OCI-LY3 (cell line): ENCODE measurements at regions not wholly inside any gene's neighbourhood (a gene's known extent, or its start where the extent isn't known, plus 50 kb on each side); places are given as distances from the start of the nearest gene placed in this dataset.

Source experiments
- H2AFZ ChIP-seq: fragments of 200-600, 300-600 bp; shearing (Covaris generic); 2 replicates; pipeline ENCODE4 v1.6.0; 2014; ENCODE audit warnings: antibody characterized with exemption, low read depth, low read length
- H3K27ac ChIP-seq: fragments of 200-600, 300-600 bp; sonication (generic); 2 replicates; pipeline ENCODE4 v1.5.1; 2014; ENCODE audit warnings: mild to moderate bottlenecking, low read length, moderate library complexity, mixed read lengths
- H3K27me3 ChIP-seq: fragments of 200-600, 300-600 bp; sonication (generic); 2 replicates; pipeline ENCODE4 v1.6.1; 2014; ENCODE audit warnings: low read depth, low read length, mixed read lengths
- H3K36me3 ChIP-seq: fragments of 200-600, 300-600 bp; sonication (generic); replicated peaks from 2 replicates; pipeline ENCODE3; 2014; ENCODE audit warnings: low read depth, low read length, mixed read lengths
- H3K4me1 ChIP-seq: fragments of 300-600, 200-600 bp; sonication (generic); 2 replicates; pipeline ENCODE4 v1.6.1; 2014; ENCODE audit warnings: low read length, mixed read lengths
- H3K4me2 ChIP-seq: fragments of 200-600, 300-600 bp; sonication (generic); 2 replicates; pipeline ENCODE4 v1.6.1; 2014; ENCODE audit warnings: low read length, mixed read lengths
- H3K4me3 ChIP-seq: fragments of 300-600, 200-600 bp; sonication (generic); 2 replicates; pipeline ENCODE4 v1.5.1; 2014; ENCODE audit warnings: antibody characterized with exemption, mild to moderate bottlenecking, low read length, moderate library complexity
- H3K79me2 ChIP-seq: fragments of 300-600, 200-600 bp; shearing (Covaris generic); 2 replicates; pipeline ENCODE4 v1.6.1; 2014; ENCODE audit warnings: mild to moderate bottlenecking, low read length, mixed read lengths
- H3K9ac ChIP-seq: fragments of 300-600, 200-600 bp; shearing (Covaris generic); 2 replicates; pipeline ENCODE4 v1.6.0; 2014; ENCODE audit warnings: mild to moderate bottlenecking, low read length, moderate library complexity
- H3K9me3 ChIP-seq: fragments of 200-600, 300-600 bp; shearing (Covaris generic); 2 replicates; pipeline ENCODE4 v1.6.1; 2014; ENCODE audit warnings: low read length, mixed read lengths; ENCODE audit not compliant: insufficient read depth
- H4K20me1 ChIP-seq: fragments of 200-600, 300-600 bp; sonication (generic); 2 replicates; pipeline ENCODE4 v1.6.1; 2016; ENCODE audit warnings: low read length, mixed read lengths; ENCODE audit not compliant: insufficient read depth
- EZH2phosphoT487 ChIP-seq: fragments of 200-600 bp; shearing (Covaris generic); IDR thresholded peaks from 2 replicates; pipeline ENCODE4 v1.6.1; 2018; ENCODE audit warnings: antibody characterized with exemption, mixed run types, low read depth
- TF ChIP-seq, protein P1 (sequence below): fragments of 200-600, 300-600 bp; sonication (generic); IDR thresholded peaks from 2 replicates; pipeline ENCODE4 v1.5.1; 2014; ENCODE audit warnings: antibody characterized with exemption, low read length, low read depth

DNA sequence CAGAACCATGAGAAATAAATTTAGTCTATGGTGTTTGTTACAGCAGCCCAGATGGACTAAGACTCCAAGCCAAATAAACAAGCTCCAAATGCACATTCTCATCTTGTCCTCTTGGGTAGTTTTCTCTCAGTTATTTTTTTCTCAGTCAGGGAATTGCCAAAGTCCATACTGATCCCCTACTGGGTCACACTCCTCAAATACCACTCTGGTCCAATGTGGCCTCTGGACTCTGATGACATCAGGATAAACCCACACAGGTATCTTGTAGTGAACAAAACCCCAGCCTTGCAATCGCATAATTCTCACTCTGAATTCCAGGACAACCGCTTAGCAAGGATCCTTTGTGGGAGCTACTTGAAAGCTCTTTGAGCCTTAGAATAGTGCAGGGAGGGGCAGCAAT lies 248.4 kb upstream of the JUN start:
- Histone ChIP-seq H3K79me2 (no peaks in the 10 kb centered on the region), H3K27ac (no peak overlapping the region), H3K9me3 (no peaks in the 10 kb centered on the region), H4K20me1 (no peaks in the 10 kb centered on the region), H3K27me3 (no peaks in the 10 kb centered on the region), H3K9ac (no peak overlapping the region), H3K4me2 (no peak overlapping the region), H2AFZ (no peak overlapping the region), H3K36me3 (no peaks in the 10 kb centered on the region), H3K4me3 (no peak overlapping the region), H3K4me1 (peaks cover under 1% of the 10 kb centered on the region; the same call in 1 of the 2 replicates)
- TF ChIP-seq EZH2phosphoT487: no peak
- TF ChIP-seq, protein P1, sequence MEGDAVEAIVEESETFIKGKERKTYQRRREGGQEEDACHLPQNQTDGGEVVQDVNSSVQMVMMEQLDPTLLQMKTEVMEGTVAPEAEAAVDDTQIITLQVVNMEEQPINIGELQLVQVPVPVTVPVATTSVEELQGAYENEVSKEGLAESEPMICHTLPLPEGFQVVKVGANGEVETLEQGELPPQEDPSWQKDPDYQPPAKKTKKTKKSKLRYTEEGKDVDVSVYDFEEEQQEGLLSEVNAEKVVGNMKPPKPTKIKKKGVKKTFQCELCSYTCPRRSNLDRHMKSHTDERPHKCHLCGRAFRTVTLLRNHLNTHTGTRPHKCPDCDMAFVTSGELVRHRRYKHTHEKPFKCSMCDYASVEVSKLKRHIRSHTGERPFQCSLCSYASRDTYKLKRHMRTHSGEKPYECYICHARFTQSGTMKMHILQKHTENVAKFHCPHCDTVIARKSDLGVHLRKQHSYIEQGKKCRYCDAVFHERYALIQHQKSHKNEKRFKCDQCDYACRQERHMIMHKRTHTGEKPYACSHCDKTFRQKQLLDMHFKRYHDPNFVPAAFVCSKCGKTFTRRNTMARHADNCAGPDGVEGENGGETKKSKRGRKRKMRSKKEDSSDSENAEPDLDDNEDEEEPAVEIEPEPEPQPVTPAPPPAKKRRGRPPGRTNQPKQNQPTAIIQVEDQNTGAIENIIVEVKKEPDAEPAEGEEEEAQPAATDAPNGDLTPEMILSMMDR: no peak

DNA sequence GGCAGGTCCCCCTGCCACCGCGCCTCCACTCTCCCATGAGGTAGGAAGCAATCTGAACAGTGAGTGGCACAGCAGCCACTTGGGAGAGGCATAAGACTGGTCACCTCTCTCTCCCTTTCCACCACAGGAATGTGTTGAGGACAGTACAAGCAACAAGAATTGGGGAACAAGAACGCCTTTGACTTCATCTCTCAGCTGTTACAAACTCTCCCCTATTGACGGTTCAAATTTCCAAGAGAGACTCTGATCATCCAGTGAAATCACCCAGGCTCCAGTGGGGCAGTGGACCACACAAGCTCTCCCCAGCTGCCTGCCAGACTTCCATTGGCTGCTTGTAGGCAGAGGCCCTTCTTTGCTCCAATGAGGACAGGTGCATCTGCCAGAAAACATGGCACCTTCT lies 249.9 kb upstream of the JUN start:
- Histone ChIP-seq H3K27ac (no peak overlapping the region), H3K4me3 (no peak overlapping the region), H3K9ac (no peak overlapping the region), H3K9me3 (no peaks in the 10 kb centered on the region), H3K79me2 (no peaks in the 10 kb centered on the region), H3K4me2 (no peak overlapping the region), H3K36me3 (no peaks in the 10 kb centered on the region), H3K27me3 (no peaks in the 10 kb centered on the region), H3K4me1 (no peaks in the 10 kb centered on the region), H2AFZ (no peak overlapping the region), H4K20me1 (no peaks in the 10 kb centered on the region)
- TF ChIP-seq EZH2phosphoT487: no peak
- TF ChIP-seq, protein P1: no peak

DNA sequence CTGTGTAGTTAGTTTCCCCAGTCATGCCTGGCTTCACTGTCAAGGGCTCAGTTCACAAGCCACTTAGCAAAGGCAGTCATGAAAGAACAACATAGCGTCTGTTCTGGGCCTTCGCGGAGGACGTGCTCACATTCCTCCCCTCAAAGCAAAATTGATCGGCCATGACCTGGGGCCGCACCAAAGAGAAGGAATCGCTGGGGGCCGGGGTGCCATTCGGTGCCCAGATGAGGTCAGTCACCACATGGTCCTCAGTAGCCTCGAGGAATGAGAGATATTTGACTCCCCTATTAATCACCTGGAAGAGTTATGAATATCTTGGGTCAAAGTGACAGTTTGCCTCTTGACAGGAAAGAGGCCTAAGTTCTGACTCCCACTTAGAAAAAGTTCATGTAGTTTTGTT lies 251.1 kb upstream of the JUN start:
- TF ChIP-seq EZH2phosphoT487: no peak
- TF ChIP-seq, protein P1: no peak
- H2AFZ ChIP-seq: no peak overlapping the region
- H3K9me3 ChIP-seq: no peaks in the 10 kb centered on the region
- H3K4me2 ChIP-seq: no peak overlapping the region
- no peak overlapping the region for H3K9ac ChIP-seq
- no peaks in the 10 kb centered on the region for H3K27me3 ChIP-seq
- no peaks in the 10 kb centered on the region for H4K20me1 ChIP-seq
- no peak overlapping the region for H3K4me3 ChIP-seq
- no peaks in the 10 kb centered on the region for H3K36me3 ChIP-seq
- no peaks in the 10 kb centered on the region for H3K79me2 ChIP-seq
- H3K4me1 ChIP-seq: no peaks in the 10 kb centered on the region
- H3K27ac ChIP-seq: no peak overlapping the region

DNA sequence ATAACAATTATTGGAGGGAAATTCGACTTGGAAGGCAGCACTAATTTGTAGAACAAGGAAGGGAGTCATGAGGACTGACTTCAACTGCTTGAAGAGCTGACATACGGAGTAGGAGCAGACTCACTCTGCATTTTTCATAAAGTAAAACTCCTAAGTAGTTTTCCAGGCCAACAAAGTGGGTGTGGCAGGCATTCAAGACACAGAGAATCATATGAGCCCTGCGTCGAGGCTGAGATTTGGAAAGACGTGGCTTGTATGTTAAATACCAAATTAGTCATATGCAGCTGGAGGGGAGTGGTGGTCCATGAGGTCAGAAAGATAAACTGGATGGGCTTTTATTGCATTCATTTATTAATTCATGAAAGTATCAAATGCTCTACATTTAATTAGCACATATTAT lies 255.7 kb upstream of the JUN start:
- Histone ChIP-seq H2AFZ (no peak overlapping the region), H3K79me2 (no peaks in the 10 kb centered on the region), H3K27me3 (no peaks in the 10 kb centered on the region), H4K20me1 (no peaks in the 10 kb centered on the region), H3K4me2 (no peak overlapping the region), H3K9ac (no peak overlapping the region), H3K36me3 (peaks cover 1% of the 10 kb centered on the region), H3K27ac (no peak overlapping the region), H3K4me3 (no peak overlapping the region), H3K4me1 (no peaks in the 10 kb centered on the region), H3K9me3 (no peaks in the 10 kb centered on the region)
- TF ChIP-seq, protein P1: no peak
- no peak for TF ChIP-seq EZH2phosphoT487
